SK-N-MC (cell line): ENCODE measurements at regions not wholly inside any gene's neighbourhood (a gene's known extent, or its start where the extent isn't known, plus 50 kb on each side); places are given as distances from the start of the nearest gene placed in this dataset.

Source experiments
- EZH2 ChIP-seq: fragments of 200-600 bp; sonication (generic); IDR thresholded peaks from one replicate; pipeline ENCODE4 v1.6.1; 2017; ENCODE audit warnings: antibody characterized with exemption
- FOXP2 ChIP-seq: optimal IDR thresholded peaks from 2 replicates; pipeline ENCODE3; 2011; ENCODE audit warnings: mild to moderate bottlenecking, moderate library complexity; ENCODE audit not compliant: insufficient read depth; ENCODE audit errors: extremely low read length, control extremely low read depth
- POLR2AphosphoS5 ChIP-seq: IDR thresholded peaks from 2 replicates; pipeline ENCODE4 v1.6.1; 2012; ENCODE audit warnings: mild to moderate bottlenecking, low read depth, low read length, borderline replicate concordance

DNA sequence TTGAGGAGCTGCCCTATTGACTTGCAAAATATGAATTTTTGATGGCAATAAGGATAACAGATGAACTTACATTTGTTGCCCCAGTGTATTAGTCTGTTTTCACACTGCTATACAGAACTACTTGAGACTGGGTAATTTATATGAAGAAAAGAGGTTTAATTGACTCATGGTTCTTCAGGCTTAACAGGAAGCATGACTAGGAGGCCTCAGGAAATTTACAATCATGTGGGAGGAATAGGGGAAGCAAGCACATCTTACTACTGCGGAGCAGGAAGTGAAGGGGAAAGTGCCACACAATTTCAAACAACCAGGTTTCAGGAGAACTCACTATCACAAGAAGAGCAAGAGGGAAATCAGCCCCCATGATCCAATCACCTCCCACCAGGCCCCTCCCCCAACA, 57.9 kb downstream of the ZNF22 start:
- TF ChIP-seq EZH2 (no peak), POLR2AphosphoS5 (no peak), FOXP2 (no peak)
